ENCODE measurements at regions not wholly inside any gene's neighbourhood (a gene's known extent, or its start where the extent isn't known, plus 50 kb on each side); places are given as distances from the start of the nearest gene placed in this dataset.

DNA sequence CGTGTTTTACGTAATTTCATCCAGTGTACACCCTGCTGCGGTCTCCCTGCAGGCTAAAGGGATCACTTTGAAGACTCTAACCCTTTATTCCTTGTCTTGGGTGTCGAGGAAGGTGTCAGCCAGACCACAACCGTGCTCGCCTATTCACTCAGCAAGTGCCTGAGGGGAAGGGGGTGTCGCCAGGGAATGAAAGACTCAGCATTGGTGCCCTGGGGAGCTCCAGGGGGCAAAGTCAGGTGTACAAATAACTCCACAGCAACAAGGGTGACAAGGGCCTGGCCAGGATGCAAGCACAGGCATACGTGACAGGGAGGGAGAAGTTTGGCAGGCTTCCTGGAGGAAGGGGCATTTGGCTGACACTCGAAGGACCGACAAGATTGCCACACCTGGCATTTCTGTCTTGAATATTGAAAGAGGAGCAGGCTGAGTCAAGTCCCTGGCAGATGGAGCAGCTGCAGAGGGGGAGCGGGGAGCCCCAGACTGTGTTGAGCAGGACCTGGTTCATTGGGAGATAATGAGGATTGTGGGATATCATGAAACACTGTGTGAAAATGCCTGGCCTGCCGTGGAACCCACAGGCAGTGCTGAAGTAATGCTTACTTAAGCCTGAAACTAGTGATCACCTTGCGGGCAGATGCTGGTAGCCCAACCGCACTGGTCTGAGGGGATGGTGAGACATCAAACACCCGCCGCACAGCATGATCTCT lies 93.9 kb downstream of the RHOB start:
- DNase-seq, result no peak

DNA sequence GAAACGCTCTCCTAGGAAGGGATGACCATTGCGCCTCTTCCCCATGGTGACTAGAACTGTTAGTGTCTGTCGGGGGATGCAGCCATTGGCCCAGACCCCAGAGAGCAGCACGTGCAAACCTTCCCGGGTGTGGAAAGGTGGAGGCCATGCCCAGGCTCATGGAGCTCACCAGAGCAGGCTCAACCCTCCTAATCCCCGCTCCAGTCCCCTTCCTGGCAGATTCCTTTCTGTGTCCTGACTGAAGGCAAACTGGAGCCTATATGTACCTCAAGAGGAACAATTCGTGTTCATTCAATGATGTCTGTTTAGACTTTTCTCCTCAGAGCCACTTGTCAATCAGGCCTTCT lies 94.4 kb downstream of the RHOB start:
- DNase-seq, result no peak

DNA sequence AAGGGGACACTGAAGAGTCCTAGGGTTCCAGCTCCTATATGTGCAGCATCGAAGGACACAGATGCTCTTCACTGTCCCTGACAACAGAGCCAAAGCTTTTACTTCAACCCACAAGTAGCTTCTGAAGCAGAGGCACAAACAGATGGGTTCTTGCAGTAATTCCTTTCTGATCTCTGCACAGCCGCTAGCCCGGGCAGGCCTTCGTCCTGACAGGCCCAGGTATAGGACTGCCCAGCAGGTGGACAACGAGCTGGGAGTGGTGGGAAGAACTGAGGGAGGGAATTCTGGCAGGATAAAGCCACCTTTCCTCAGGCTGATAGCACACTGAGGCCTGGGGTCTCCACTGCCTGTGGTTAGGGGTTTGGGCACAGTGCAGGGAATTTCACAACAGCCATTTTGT lies 94.8 kb downstream of the RHOB start:
- DNase-seq, result no peak

- DNase-seq, result no peak
Observed at GRCh38 chr2:20542269-20542668, 95.4 kb downstream of the RHOB start.

DNA sequence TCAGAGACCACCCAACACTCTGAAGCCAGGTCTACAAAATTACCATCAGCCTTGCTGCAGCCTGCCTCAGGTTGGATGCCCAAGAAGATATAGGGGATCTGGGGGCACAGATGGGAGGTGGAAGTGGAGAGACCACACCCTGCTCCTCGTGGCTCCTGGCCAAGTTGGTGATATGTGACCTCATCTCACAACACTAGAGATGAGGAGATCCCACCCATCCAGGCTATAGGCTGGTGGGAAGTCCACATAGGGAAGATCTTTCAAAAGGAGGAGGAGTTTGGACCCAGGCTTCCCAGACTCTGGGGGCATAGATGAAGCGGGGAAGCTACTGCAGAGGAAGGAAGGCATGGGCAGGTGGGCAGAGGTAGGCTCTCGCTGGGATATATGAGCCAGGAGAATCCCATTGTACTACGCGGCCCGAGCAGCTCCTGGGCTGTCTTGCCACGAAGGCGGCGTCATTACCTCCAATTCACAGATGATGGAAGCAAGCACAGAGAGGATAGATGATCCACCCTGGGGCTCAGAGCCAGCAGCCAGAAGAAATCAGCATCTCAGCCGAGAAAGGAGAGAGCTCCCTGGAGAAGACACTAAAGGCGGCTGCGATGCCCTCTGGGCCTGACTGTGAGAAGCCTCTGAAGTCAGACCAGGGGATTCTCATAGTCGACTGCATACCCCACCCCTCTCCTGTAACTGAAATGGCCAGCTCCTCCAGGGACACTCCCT lies 96.0 kb downstream of the RHOB start:
- DNase-seq, result no peak

DNA sequence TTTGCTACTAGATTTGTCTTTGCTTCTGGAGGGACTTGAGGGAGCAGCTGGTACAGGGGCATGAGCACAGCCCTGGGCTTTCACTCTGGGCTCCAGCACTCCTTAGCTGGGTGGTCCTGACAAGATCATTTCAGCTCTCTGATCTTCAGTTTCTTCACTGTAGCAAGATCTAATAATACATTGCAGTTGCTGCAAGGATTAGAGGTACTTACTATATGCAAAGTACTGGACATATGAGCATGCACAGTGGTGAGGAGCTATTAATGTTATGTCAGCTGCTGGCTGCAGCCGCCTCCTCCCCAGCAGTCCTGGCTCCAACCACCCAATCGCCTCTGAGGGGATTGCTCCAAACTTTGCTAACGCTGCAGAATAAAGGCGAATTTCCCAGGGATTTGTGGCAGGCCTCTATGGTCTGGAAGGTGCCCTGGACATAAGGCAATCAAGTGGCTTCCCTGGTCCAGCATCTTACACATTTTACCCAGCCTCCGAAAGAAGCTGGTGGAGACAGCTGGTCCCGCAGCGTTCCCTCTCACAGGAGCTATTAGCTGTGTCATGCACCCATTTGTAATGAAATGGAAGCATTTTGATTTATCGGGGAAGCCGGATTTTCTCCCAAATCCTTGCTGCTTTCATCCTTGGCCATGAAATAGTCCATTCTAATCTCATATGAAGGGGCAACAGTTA lies 96.7 kb downstream of the RHOB start:
- DNase-seq, result no peak

DNA sequence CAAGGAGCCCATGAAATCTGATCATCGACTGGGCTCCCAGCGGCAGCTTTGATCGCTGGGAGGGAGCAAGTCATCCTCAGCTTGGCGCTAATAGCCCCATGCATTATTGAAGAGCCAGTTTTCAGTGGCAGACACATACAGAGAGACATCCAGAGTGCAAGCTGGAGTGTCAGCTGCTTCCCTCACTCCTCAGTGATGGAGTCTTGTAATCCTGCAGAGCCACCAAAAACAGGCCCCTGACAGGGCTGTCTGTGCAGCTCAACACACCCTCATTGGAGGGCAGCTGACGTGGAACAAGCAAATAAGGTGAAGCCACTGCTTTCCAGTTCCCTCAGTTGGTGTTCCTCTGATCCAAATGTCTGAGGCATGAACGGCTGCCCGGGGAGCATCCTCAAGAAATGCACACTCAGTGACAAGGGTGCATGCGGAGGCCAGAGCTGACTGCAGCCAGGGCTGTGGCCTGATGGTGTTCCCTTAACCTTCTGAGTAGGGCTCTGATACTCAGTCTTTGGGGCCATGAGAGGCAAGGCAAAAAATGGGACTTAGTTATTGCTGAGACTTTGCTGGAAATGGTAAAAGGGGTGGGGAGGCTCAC lies 97.4 kb downstream of the RHOB start:
- no peak for DNase-seq

GRCh38 chr2:20549144-20549543 lies 101.8 kb downstream of the HS1BP3 start:
- no peak for DNase-seq

DNA sequence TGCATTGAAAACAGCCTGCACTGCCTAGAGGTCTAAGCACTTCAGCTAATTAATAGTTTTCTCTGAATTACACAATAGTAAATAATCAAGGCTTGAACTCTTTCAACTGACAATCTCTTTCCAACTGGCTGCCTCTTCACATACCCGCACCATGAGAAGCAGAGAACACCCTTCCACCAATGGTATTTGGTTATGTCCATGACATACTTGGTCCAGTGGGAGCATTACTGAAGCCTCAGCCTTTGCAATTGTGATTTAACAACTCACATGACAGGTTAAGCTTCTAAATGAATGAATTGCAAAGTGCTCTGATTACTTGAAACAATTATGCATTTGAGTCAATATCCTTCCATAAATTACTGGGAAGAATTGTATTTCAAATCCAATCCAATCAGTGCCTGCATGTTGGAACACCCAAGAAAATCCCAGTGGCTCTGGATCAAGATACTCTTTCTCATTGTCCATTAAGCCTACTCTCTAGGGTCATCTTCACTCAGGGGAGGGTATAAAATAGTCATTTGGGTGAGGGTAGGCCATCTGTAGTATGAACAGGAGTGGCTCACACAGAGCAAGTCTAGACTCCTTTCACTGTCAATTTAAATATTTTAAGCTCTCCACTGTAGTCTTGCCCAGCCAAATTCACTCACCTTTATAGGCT lies 101.1 kb downstream of the HS1BP3 start:
- DNase-seq, result no peak

DNA sequence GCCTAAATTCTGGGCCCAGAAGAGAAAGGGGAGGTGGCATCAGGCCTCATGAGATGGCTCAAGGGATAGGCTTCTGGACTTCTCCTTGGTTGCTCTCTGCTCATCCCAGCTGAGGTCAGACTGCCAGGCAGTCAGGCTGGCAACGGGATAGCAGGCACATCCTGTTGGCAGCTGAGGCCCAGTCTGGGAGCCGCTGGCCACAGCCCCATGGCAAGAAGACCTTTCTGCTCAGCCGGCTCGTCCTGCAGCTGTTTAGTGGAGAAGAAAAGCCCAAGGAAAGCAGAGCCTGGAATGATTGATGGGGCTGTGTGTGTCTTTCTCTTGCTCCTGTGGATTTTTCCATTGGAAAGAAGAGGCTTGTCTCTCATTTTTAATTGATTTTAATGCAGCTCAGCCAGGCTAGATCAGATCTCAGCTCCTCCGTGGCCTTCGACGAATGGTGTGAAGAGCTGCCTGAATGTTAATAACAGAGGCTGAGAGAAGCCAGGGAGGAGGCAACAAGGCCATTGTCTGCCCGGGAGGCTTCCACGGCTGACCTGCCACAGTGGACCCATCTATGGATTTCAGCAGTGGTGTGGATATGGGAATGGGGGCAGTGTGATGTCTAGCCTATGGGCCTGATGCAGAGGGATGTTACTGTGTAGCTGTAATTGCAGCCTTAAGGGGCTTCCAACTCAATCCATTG lies 99.5 kb downstream of the HS1BP3 start:
- peak in 1 of 2 donors; percentile 58 for DNase-seq

- DNase-seq, result no peak
Observed at GRCh38 chr2:20551945-20552328, 99.0 kb downstream of the HS1BP3 start.

- DNase-seq, result no peak
Observed at GRCh38 chr2:20552847-20553246, 98.1 kb downstream of the HS1BP3 start.

- DNase-seq, result no peak
Observed at GRCh38 chr2:20553580-20553979, 97.3 kb downstream of the HS1BP3 start.

- no peak for DNase-seq
Observed at GRCh38 chr2:20555954-20556353, 94.9 kb downstream of the HS1BP3 start.

- DNase-seq, result no peak
Observed at GRCh38 chr2:20556756-20557155, 94.1 kb downstream of the HS1BP3 start.

DNA sequence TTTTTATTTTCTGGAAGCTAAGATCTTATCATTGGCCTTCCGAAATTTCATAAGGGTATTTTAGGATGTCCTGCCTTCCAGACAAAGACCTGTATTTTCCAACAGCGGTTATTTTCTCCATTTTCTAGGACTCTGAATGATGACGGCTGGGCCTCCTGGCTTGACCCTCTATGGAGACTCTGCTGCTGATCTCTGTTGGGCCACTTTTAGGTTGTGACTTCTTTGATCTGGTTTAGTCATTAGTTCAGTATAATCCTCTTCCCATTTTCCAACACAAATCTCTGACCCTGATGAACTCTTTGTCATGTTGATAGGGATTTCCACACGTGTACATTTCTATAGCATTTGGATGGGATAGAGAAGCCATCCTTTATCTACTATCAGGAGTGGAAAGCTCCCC lies 93.7 kb downstream of the HS1BP3 start:
- DNase-seq, result no peak

DNA sequence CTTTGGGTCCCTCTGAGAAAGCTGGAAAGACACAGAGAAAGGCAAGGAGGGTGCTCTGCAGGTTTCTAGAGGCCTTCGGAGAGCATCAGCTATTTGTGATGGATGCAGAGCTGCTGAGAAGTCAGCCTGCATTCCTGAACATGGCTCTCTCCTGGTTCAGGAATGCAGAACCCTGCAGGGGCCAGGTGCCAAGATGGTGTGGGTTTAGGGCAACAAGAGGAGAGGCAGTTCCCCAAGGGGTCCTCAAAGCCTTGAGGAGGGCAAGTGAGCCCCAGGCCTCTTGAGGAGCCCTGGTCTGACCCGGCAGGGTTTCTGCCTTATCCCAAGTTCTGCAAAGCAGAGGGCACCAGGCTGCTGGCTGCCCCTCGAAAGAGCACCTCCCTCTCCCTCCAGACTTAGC lies 93.3 kb downstream of the HS1BP3 start:
- DNase-seq, result no peak

DNA sequence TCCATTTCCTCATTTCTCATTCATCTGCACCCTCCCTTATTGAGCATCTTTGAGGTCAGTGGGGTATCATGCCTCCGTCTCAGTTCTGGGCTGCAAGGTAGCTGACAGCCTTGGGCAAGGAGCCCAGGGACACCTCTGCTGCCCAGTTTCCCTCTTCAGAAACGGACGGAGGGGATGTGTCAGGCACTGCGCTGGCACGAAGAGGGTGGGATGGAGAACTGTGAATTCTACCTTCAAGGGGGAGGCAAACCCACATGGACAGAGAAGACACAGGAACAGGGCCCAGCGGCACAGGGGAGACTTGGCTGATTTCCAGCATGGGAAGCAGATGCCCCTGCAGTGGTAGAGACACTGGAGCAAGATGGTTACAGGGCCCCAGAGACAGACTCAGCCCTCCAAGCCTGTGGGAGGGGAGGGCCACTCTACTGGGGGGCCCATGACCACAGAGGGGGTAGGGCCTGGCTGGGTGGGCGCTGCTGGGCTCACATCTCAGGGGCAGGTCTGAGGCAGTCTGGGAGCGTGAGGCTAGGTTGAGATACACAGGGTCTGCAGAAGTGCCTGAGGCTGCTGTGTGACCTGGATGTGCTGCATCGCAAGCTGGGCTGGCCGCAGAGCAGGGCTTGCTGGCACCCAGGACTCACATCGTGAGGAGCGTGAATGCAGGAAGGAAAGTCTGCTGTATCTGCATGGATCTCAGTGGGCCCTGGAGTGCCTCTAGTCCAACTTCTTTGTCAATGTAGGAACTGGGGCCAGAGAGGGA lies 92.3 kb downstream of the HS1BP3 start:
- no peak for DNase-seq

GRCh38 chr2:20559277-20559676 lies 91.6 kb downstream of the HS1BP3 start:
- no peak for DNase-seq

GRCh38 chr2:20560011-20560410 lies 90.9 kb downstream of the HS1BP3 start:
- DNase-seq, result no peak

- DNase-seq, result no peak
Observed at GRCh38 chr2:20560891-20561636, 89.8 kb downstream of the HS1BP3 start.
